Activated CD8-positive, alpha-beta memory T cell treated with anti-CD3 and anti-CD28 coated beads, Interleukin-2, amount 50 U/mL, for 1 hour (primary cell): ENCODE measurements at regions not wholly inside any gene's neighbourhood (a gene's known extent, or its start where the extent isn't known, plus 50 kb on each side); places are given as distances from the start of the nearest gene placed in this dataset.

Experiments used
- DNase-seq: peaks from one replicate; pipeline ENCODE4 v3.0.0-alpha.2; 2020; ENCODE audit errors: extremely low read depth

DNA sequence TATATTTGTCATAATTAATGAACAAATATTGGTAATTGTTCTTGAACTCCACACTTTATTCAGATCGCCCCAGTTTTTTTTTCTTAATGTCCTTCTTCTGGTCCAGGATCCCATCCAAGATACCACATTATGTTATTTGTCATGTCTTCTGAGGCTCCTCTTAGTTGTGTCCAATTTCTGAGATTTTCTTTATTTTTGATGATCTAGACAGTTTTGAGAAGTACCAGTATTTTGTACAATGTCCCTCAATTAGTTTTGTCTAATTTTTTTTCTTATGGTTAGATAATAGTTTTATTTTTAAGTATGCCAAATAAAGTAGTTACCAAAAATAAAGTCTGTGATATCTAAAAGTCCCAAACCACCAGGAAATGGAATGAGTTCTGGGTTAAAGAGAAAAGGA lies 440.8 kb upstream of the ATP2B1 start:
- DNase-seq: no peak

DNA sequence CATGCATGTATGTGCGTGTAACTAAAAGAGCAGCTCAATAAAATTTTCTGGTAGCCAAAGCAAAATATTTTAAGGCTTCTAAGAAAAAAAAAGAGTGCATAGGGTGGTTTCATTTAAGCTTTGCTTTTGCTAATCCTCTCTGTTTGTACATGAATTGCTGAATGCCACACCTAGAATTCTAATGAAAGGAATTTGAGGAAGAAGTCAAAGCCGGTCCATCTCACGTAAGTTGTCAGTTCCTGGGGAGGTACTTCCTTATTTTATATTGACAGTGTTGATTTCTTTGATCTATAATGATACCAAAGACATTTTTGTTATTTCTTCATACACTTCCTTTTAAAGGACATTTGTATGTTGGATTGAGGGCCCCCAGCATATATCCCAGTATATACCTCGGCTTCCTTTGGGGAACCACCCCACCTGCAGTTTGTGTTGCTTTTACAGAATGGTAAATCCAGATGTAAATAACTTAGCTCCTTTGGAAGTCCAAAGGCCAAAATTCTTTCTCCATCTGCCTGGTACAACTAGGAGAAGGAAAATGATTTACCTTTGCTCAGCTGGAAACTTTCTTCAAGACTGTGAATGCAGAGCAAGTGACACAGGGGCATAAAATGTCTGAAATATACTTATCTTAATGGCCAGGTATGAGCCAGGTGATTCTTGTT lies 420.9 kb upstream of the ATP2B1 start:
- DNase-seq: no peak

DNA sequence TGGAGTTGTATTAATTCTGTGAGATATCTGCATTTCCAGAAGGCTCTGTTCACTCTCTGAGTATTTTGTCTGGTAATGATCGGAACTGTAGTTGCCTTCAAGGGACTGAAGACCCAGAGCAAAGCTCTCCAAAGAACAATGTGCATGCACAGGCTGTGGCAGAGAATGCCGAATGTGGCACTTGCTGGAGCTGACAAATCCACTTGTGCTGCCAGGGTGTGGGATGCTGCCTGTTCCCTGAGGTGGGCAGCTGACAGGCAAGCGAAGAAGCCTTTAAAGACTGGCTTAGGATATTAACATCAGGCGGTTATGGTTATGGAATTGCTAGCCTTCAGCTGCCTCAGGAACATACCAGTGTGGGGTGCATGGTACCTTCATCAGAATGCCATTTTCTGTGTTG lies 419.9 kb upstream of the ATP2B1 start:
- DNase-seq: no peak

DNA sequence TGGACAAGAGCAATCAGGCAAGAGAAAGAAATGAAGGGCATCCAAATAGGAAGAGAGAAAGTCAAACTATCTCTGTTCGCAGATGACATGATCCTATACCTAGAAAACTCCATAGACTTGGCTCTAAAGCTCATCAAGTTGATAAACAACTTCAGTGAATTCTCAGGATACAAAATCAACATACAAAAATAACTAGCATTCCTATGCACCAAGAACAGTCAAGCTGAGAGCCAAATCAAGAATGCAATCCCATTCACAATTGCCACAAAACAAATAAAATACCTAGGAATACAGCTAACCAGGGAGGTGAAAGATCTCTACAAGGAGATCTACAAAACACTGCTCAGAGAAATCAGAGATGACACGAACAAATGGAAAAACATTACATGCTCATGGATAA lies 417.5 kb upstream of the ATP2B1 start:
- no peak for DNase-seq

DNA sequence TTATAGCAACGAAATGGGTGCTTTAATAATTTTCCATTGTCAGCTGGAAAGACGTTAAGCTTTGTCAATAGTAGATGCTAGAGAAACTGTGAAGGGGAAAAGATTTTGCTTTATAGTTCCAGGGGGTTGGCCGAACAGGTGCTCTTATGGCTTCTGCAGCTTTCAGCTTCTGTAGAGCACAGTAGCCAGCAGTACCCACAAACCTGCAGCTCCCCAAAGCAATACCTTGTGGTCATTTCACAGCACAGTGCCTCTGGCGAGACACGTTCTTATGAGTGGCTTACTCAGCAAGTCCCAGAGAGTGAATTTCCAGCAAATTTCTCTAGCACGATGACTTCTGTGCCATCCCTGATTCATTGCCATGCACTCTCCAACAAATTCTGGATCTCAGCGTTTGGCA lies 416.3 kb upstream of the ATP2B1 start:
- no peak for DNase-seq

DNA sequence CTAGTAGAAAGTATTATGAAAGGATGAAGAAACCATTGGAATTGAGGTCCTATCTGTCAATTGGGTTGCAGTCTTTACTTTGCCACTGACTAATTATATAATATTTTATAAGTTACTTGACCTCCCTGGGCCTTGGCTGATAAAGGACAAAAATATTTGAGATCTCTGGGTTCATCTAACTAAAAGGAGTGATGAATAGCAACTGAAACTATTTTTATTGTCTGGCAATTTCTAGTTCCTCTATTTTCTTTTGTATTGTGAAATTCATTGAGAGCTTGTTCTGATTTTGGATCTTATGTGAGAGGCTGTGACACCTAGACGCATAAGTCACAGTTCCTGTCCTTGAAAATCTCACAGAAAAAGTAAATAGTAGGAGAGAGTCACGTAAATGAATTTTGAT lies 415.7 kb upstream of the ATP2B1 start:
- no peak for DNase-seq

DNA sequence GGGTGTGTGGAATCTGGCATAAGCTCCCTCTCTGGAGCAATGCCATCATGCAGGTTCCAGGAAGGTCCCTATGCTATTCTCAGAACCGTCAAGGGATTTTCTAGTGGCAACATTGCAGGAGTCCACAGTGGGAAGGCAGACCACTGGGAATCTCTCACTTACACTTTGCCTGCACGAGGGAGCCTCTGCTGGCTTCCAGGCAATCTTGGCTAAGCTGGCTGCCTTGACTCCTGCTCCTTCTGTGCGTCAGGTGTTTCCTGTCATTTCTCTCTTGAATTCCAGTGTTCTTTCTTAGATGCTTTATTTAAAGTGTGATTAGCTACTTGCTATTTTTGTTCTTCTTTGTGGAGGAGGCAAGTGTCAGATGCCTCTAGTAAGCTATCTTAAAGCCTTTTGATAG lies 414.0 kb upstream of the ATP2B1 start:
- DNase-seq: no peak

DNA sequence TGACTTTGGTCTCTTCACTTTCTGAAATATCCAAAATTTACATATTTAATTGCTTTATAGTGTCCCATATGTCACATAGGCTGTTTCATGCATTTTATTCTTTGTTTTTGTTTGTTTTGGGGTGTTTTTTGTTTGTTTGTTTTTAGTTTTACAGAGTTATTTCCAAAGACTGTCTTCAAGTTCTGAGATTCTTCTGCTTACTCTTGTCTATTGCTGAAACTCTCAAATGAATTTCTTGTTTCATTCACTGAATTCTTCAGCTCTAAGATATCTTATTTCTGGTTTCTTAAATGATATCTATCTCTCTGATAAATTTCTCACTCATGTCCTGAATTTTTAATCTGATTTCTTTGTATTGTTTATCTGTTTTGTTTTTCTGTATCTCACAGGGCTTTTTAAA lies 412.0 kb upstream of the ATP2B1 start:
- DNase-seq: no peak

DNA sequence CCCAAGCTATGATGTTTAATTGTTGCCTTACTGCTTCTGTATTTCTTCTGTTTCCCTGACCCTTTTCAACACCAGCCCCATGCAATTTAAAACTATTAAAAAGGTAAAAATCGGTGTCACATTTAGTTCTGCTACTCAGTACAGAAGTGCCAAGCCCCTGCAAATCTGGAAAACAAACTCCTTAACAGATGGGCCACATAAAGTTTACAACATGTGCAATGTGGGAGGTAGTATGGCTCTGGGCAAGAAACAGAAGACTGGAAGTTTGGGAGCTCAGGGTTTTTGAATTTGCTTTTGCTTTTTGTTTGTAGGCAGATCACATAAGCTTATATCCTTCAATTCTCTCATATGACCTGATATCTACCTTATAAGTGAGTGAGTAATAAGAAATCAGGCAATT lies 404.0 kb upstream of the ATP2B1 start:
- DNase-seq: no peak

DNA sequence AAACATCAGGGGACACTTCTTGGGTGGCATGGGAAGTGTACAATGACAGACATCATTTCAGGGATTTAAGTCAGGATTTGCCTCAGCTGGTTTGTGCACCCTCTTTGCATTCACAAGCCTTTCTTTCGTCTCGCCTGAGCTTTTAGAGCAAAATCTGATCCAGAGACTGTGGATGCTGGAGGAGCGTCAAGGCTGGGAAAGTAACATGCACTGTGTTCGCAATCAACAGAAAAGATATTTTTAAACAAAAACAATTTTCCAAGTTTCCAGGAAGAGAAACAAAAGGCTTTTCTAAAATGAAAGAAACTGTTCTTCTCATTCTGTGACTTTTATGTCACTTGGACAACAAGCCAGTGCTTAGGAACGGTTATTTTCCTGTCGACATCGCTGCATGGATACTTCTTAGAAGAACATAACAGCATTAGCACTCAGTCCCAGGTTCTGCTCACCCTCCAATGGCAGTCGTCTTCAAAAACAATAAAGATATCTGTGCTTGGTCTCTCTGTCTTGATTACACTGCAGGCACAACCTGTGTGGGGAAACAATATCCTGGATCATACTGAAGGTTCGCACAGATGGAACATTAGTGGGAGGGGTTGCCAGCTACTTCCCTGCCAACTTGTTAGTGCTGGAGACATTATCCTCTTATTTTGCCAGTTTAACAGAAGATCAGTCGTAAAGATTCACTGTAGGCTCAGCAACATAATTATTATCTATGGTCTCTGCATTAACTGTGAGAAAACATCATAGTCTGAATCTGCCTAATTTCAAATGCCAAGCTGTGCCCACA lies 403.3 kb upstream of the ATP2B1 start:
- DNase-seq: no peak

DNA sequence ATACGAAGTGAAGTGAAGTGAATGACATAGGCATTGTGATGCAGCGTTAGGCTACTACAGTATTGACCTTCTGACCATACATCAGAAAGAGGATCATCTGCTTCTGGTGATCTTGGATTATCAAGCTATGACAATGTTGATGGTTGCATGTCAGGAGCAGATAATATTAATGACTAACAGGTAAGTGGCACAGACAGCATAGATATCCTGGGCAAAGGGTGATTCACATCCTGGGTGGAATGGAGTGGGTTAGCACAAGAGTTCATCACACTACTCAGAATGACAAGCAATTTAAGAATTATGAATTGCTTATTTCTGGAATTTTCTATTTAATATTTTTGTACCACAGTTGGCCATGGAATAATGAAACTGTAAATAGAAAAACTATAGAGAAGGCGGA lies 397.9 kb upstream of the ATP2B1 start:
- DNase-seq: no peak

DNA sequence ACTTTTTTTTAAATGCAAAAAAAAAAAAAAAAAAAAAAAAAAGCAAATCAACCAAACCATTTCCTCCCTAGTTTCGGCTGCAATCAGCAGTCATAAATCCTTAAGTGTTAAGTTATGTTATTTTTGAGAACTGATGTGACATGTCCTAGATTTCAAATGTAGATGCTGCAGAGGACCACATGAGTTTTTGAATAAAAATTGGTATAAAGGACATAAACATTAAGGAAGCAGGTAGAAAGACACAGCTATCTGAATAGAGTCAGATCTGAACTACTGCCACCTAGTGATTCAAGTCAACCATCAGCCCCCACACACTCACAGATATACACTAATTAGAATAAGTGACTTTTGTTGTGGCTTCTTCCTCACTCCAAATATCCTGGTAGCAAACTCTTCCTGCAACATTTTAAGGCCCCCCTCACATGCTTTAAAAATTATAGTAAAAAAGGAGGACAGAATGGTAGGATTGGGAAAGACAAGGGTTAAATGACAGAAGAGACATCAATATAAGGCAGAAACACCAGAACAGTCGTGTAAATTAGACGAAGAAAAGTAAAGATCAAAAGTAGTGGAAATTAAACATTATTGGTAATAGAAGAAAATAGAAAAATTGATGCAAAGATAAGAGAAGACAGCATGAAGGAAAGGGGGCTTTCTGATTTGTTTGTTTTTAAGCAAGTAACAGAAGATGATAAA lies 394.5 kb upstream of the ATP2B1 start:
- DNase-seq: no peak

DNA sequence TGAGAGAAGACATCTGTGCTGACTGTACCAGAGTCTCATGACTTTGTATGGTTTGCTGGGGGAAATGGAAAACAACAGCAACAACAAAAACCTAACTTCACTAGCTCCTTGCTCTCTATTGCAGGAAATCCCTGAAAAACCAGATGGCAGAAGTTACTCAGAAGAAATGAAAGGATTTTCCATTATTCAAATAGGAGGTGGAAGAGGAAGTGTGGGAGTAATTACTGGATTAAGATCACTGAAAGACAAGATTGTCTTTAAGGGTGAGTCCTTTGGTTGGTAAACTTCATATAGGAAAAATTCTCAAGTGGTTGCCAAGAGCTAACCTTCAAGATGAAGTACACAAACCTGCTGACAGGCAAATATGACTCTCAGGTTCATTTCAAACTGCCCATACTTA lies 391.9 kb upstream of the ATP2B1 start:
- no peak for DNase-seq

DNA sequence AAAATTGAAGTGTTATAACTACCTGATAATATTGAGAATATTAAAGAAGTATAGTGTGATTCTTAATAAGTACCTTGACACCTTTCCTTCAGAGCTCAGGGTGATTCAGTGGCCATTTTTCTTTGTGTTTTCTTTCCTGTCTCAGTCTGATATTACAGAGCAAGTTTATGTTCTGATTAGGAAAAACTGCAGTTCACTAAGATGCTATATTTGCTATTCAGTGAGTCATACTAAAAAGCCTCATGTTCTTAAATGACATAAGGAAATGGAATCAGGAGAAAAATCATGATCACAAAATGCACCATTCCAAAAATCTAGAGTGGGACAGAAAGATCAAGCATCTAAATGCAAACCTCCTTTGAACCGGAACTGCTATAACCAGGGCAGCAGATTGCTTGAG lies 390.6 kb upstream of the ATP2B1 start:
- no peak for DNase-seq

DNA sequence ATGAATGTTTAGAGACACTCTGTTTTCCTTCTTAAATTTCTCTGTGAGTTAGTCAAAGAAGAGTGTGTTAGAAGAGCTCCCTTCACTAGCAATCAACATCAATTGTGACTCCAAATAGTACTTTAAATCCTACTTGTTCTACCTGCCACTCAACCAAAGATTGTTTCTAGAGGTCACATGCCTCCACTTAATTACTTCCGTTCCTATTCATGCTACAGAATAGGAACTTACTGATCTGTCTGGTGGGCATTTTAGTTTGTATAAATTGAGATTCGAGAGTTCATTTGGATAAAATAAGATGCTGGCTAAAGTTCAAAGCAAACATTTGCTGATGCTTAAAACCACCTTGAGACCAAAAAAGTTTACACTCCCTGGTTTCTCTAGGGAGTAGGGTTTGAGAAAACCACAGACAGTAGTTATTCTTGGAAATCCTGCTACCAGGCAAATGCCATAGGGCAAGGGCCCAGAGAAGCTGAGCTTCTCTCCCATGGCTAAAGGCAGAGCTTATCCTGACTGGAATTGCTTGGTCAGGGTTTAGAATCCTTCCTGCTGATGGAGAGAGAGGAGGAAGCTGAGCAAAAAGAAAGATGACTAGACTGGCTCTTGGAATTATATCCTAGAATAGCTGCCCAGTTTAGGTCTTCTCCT lies 389.6 kb upstream of the ATP2B1 start:
- no peak for DNase-seq

DNA sequence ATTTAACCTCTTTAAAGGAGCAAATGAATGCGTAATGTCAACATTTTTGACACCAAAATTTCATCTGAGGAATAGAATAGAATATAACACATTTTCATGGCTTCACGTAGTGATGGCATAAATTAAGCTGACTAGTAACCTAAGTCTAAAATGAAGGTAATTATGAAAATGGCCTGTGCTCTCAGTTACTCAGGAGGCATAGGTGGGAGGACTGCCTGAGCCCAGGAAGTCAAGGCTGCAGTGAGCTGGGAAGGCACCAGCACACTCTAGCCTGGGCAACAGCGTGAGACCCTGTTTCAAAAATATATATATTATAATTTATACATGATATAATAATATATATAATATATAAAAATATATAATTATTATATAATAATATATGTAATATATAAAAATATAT lies 383.2 kb upstream of the ATP2B1 start:
- no peak for DNase-seq

DNA sequence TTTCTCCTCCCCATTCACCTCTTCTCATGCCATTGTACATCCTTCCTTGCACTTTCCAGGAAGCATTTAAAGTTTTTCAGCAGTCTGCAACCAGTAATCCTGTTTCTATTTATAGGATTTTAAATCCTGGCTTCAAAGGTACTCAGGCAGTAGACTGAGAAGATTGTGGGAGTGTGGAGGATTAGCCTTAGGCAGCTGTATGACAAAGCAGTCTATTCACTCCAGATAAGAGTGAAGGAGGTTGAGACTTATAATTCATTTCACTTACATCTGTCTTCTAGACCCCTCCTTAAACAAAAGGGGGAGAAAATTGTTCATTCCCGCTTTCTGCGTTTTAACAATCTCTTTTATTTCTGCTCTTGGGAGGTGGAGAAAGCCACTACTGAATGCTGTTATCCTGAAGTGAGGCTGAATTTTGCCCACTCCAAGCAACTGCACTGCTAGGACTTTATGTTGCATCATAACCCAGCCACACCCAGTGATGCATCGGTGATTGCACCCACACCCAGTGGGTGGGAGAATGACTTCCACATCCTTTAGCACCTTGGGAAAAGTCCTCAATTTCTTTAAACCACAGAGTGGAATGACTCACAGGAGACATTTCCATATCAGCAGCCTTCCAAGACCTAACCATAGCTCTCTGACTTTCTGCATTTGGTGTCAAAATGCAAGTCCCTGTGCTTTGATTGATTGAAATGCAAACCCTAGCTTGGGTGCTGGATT lies 382.5 kb upstream of the ATP2B1 start:
- DNase-seq: no peak

DNA sequence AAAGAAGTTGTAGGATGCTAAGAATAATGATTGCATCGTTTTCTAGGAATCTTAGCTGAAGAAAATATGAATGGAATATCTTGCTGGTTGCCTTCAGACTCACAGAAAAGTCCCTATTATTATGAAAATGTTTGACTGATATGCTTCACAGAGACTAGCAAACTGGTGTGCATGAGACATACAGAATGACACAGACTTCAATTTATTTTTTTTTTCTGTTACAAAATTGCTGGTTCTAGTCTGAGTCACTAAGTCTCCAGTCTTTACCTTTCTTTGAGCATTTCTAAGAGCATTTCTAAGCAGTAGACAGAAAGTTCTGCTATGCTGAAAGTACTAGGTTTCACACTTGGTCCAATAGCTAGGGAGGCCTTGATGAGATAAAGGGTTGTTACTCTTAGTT lies 377.6 kb upstream of the ATP2B1 start:
- no peak for DNase-seq

DNA sequence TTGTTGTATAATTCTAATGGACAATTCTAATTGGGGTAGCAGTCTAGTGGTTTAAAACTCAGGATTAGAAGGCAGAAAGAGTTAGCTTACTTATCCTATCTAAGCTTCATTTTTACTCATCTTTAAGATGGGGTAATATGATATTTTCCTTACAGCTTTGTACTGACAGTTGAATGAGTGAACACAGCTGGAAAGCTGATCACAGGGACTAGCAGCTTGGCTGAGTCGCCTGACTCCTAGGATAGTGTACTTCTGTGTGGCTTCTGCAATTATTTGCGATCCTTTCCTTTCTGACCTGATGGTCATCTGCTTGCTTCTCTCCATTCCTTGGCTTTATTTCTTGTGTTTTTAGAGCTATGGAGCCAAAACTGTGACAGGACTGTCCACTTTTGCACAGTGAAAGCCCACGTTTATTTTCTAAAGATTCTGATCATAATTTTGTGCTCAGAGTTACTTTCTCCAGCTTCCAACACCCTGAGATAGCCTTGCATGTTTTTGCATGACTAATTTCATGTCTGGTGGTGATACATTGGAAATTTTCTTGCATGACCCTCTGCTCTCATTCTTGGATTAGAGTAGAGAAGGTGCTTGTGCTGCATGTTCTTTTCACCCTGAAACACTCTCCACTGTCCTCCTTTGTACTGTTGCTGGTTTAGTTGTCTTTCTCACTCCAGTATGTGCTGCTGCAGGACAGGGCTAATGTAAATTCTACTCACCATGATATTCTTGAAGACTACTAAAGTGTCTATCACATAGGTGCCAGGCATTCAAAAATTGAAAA lies 377.0 kb upstream of the ATP2B1 start:
- DNase-seq: no peak

DNA sequence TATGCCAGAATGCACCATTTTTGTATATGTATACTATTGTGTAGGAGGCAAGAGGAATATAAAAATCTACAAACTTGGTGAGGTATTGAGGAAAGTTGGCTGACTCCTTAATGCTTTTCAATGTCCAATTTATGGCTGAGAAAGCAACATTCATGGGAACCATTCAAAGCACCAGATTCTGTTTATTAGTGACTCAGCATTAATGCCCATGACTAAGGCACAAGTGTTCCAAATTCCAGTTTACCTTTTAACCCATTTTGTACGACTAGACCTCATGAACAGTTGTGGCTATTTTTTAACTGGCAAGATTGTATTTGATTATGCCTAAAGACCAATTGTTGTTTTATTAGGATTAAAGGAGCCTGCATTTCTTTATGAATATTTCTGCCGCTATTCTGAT lies 375.4 kb upstream of the ATP2B1 start:
- DNase-seq: no peak

DNA sequence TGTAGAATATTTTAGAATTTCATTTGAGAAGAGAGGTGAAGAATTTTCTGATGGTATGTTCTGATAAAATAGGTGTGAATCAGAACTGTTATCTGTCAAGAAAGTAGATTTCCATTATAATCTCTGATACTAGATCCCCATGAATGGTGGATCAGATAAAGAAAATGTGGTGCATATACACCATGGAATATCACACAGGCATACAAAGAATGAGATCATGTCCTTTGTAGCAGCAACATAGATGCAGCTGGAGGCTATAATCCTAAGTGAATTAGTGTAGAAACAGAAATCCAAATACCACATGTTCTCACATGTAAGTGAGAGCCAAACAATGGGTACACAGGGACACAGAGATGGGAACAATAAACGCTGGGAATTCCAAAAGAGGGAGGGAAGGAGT lies 372.0 kb upstream of the ATP2B1 start:
- no peak for DNase-seq
